ENCODE measurements at regions not wholly inside any gene's neighbourhood (a gene's known extent, or its start where the extent isn't known, plus 50 kb on each side); places are given as distances from the start of the nearest gene placed in this dataset.
A peak's percentile ranks its signal among the peaks of the same experiment; 100 is the strongest.
"Not testable (repeated sequence)": the region's sequence is repeated elsewhere in the genome, so short reads cannot be mapped to it uniquely, and the experiment has no call there.

- ChIA-PET POLR2A (no interaction called here), CTCF (interaction anchor here (0.6 to 1.6 kb wide), 3 partner anchors 8 to 18 kb away, joined by 3 to 4 read pairs (median 3); no protein-coding TSS in a partner anchor)
- peak in 1 of 3 donors; percentile 41 for DNase-seq
- Histone ChIP-seq H3K36me3 (ENCODE audit: control insufficient read depth in 4 of 4, insufficient read depth in 4 of 4, low read length in 3 of 4) (no peaks in the 10 kb centered on the region), H3K9me3 (ENCODE audit: control extremely low read depth in 1 of 5, control insufficient read depth in 4 of 5, insufficient read depth in 2 of 5, low read depth in 1 of 5, low read length in 4 of 5) (no peaks in the 10 kb centered on the region), H3K27me3 (replicated peaks in 2 of 5; ENCODE audit: control insufficient read depth in 4 of 5, insufficient read depth in 5 of 5, low read length in 4 of 5) (no peaks in the 10 kb centered on the region), H3K27ac (ENCODE audit: insufficient read depth in 1 of 2, low read depth in 1 of 2, low read length in 2 of 2, poor library complexity in 1 of 2, severe bottlenecking in 2 of 2) (no peak overlapping the region), H3K4me3 (ENCODE audit: control insufficient read depth in 1 of 7, extremely low read depth in 1 of 7, insufficient read depth in 4 of 7, low read depth in 2 of 7, low read length in 6 of 7) (no peak overlapping the region), H3K4me1 (ENCODE audit: control extremely low read depth in 1 of 4, control insufficient read depth in 4 of 4, insufficient read depth in 4 of 4, low read length in 3 of 4) (peaks cover 6 to 40% (median 24%) of the 10 kb centered on the region in 4 experiments)
- WGBS (ENCODE audit: insufficient coverage): 86% methylated on average over 2 of the region's 4 CpGs
Observed at GRCh38 chr11:86171627-86172026, 72.9 kb upstream of the EED start.

- H3K4me1 ChIP-seq (ENCODE audit: control extremely low read depth in 1 of 4, control insufficient read depth in 4 of 4, insufficient read depth in 4 of 4, low read length in 3 of 4): peaks cover 10 to 29% (median 19%) of the 10 kb centered on the region in 4 experiments
- H3K27me3 ChIP-seq (replicated peaks in 2 of 5; ENCODE audit: control insufficient read depth in 4 of 5, insufficient read depth in 5 of 5, low read length in 4 of 5): no peaks in the 10 kb centered on the region
- DNase-seq: no peak
- POLR2A ChIA-PET: no interaction called here
- CTCF ChIA-PET: interaction anchor here (0.7 to 1.2 kb wide), 3 partner anchors 11 to 125 kb away, joined by 3 read pairs; no protein-coding TSS in a partner anchor
- H3K27ac ChIP-seq (ENCODE audit: insufficient read depth in 1 of 2, low read depth in 1 of 2, low read length in 2 of 2, poor library complexity in 1 of 2, severe bottlenecking in 2 of 2): no peak overlapping the region
- no peaks in the 10 kb centered on the region for H3K36me3 ChIP-seq (ENCODE audit: control insufficient read depth in 4 of 4, insufficient read depth in 4 of 4, low read length in 3 of 4)
- H3K4me3 ChIP-seq (ENCODE audit: control insufficient read depth in 1 of 7, extremely low read depth in 1 of 7, insufficient read depth in 4 of 7, low read depth in 2 of 7, low read length in 6 of 7): no peak overlapping the region
- no peaks in the 10 kb centered on the region for H3K9me3 ChIP-seq (ENCODE audit: control extremely low read depth in 1 of 5, control insufficient read depth in 4 of 5, insufficient read depth in 2 of 5, low read depth in 1 of 5, low read length in 4 of 5)
- 100% methylated on average over 2 of the region's 4 CpGs for WGBS (ENCODE audit: insufficient coverage)
Observed at GRCh38 chr11:86167499-86168164, 76.9 kb upstream of the EED start.

DNA sequence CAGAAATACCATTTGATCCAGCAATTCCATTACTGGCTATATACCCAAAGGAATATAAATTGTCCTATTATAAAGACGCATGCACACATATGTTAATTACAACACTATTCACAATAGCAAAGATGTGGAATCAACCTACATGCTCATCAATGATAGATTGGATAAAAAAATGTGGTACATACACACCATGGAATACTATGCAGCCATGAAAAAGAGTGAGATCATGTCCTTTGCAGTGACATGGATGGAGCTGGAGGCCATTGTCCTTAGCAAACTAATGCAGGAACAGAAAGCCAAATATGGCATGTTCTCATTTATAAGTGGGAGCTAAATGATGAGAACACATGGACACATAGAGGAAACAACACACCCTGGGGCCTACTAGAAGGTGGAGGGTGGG is 78.3 kb upstream of the EED start:
- H3K4me3 ChIP-seq (ENCODE audit: control insufficient read depth in 1 of 7, extremely low read depth in 1 of 7, insufficient read depth in 4 of 7, low read depth in 2 of 7, low read length in 6 of 7); H3K9me3 ChIP-seq (ENCODE audit: control extremely low read depth in 1 of 5, control insufficient read depth in 4 of 5, insufficient read depth in 2 of 5, low read depth in 1 of 5, low read length in 4 of 5); H3K27me3 ChIP-seq (replicated peaks in 2 of 5; ENCODE audit: control insufficient read depth in 4 of 5, insufficient read depth in 5 of 5, low read length in 4 of 5); H3K36me3 ChIP-seq (ENCODE audit: control insufficient read depth in 4 of 4, insufficient read depth in 4 of 4, low read length in 3 of 4); H3K27ac ChIP-seq (ENCODE audit: insufficient read depth in 1 of 2, low read depth in 1 of 2, low read length in 2 of 2, poor library complexity in 1 of 2, severe bottlenecking in 2 of 2); DNase-seq: not testable (repeated sequence)
- ChIA-PET POLR2A (interaction anchor here (1.0 kb wide), 1 partner anchor 99 kb away, joined by 3 read pairs; no protein-coding TSS in a partner anchor), CTCF (interaction anchor here (1.1 to 1.6 kb wide), 3 partner anchors 16 to 124 kb away, joined by 3 to 4 read pairs (median 3); no protein-coding TSS in a partner anchor)
- peaks cover 12 to 32% (median 22%) of the 10 kb centered on the region in 4 experiments for H3K4me1 ChIP-seq (ENCODE audit: control extremely low read depth in 1 of 4, control insufficient read depth in 4 of 4, insufficient read depth in 4 of 4, low read length in 3 of 4)
- no CpG with 5 or more reads among the region's 1 CpG for WGBS (ENCODE audit: insufficient coverage)

- 100% methylated on average over 1 of the region's 2 CpGs for WGBS (ENCODE audit: insufficient coverage)
- H3K27ac ChIP-seq (ENCODE audit: insufficient read depth in 1 of 2, low read depth in 1 of 2, low read length in 2 of 2, poor library complexity in 1 of 2, severe bottlenecking in 2 of 2): no peak overlapping the region
- no peaks in the 10 kb centered on the region for H3K27me3 ChIP-seq (replicated peaks in 2 of 5; ENCODE audit: control insufficient read depth in 4 of 5, insufficient read depth in 5 of 5, low read length in 4 of 5)
- DNase-seq: no peak
- ChIA-PET POLR2A (no interaction called here), CTCF (interaction anchor here (0.9 to 2.2 kb wide), 4 partner anchors 10 to 122 kb away, joined by 3 to 12 read pairs (median 4); no protein-coding TSS in a partner anchor)
- no peak overlapping the region for H3K4me3 ChIP-seq (ENCODE audit: control insufficient read depth in 1 of 7, extremely low read depth in 1 of 7, insufficient read depth in 4 of 7, low read depth in 2 of 7, low read length in 6 of 7)
- no peaks in the 10 kb centered on the region for H3K9me3 ChIP-seq (ENCODE audit: control extremely low read depth in 1 of 5, control insufficient read depth in 4 of 5, insufficient read depth in 2 of 5, low read depth in 1 of 5, low read length in 4 of 5)
- peaks cover 14 to 42% (median 30%) of the 10 kb centered on the region in 4 experiments for H3K4me1 ChIP-seq (ENCODE audit: control extremely low read depth in 1 of 4, control insufficient read depth in 4 of 4, insufficient read depth in 4 of 4, low read length in 3 of 4)
- H3K36me3 ChIP-seq (ENCODE audit: control insufficient read depth in 4 of 4, insufficient read depth in 4 of 4, low read length in 3 of 4): no peaks in the 10 kb centered on the region
Observed at GRCh38 chr11:86164106-86164505, 80.4 kb upstream of the EED start.

DNA sequence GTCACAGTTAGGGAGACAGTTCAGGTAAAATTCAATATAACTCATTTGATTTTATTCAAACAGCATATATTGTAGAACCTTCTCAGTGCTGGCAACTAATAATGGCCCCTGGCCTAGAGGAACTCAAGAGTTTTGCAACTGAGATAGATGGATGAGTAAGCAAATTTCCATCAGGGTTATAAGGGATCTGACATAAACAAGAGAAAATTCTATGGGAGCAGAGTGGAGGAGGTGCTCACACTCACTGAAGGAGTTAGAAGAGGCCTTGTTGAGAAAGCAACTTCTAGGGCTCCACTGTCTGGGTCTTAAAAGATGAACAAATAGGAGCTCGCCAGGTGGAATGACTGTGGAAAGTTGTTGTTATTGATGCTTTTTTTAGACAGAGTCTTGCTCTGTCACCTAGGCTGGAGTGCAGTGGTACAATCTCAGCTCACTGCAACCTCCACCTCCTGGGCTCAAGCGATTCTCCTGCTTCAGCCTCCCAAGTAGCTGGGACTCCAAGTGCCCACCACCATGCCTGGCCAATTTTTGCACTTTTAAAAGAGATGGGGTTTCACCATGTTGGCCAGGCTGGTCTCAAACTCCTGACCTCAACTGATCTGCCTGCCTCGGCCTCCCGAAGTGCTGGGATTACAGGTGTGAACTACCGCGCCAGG is 81.2 kb upstream of the EED start:
- H3K27me3 ChIP-seq (replicated peaks in 2 of 5; ENCODE audit: control insufficient read depth in 4 of 5, insufficient read depth in 5 of 5, low read length in 4 of 5); H3K9me3 ChIP-seq (ENCODE audit: control extremely low read depth in 1 of 5, control insufficient read depth in 4 of 5, insufficient read depth in 2 of 5, low read depth in 1 of 5, low read length in 4 of 5); POLR2A ChIA-PET; H3K4me3 ChIP-seq (ENCODE audit: control insufficient read depth in 1 of 7, extremely low read depth in 1 of 7, insufficient read depth in 4 of 7, low read depth in 2 of 7, low read length in 6 of 7); H3K36me3 ChIP-seq (ENCODE audit: control insufficient read depth in 4 of 4, insufficient read depth in 4 of 4, low read length in 3 of 4); DNase-seq: not testable (repeated sequence)
- CTCF ChIA-PET: interaction anchor here (1.2 to 2.2 kb wide), 3 partner anchors 11 to 122 kb away, joined by 3 to 12 read pairs (median 4); no protein-coding TSS in a partner anchor
- H3K4me1 ChIP-seq (ENCODE audit: control extremely low read depth in 1 of 4, control insufficient read depth in 4 of 4, insufficient read depth in 4 of 4, low read length in 3 of 4): peaks cover 14 to 46% (median 31%) of the 10 kb centered on the region in 4 experiments
- WGBS (ENCODE audit: insufficient coverage): 100% methylated on average over 4 of the region's 6 CpGs
- H3K27ac ChIP-seq (ENCODE audit: insufficient read depth in 1 of 2, low read depth in 1 of 2, low read length in 2 of 2, poor library complexity in 1 of 2, severe bottlenecking in 2 of 2): peak overlapping the region in 1 of 2 experiments; percentile 27

DNA sequence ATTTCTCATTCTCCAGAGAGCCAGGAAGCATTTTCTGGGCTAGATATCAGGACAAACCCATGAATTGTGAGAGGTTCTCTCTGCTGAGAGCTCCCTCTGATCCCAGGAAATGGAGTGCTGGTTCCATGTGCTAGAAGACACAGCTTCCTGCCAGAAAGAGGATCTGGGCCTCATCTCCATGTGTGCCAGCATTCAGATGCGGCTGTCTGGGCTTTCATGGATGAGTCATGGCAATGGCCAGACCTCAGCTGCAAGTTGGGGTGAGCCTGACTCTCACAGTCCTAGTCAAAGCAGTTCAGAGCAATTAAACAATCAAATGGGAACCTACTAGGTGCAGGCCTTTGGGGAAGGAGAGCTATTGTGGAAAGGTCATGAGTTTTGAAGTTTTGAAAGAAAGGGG is 82.3 kb upstream of the EED start:
- WGBS (ENCODE audit: insufficient coverage): 100% methylated on average over 1 of the region's 1 CpG
- Histone ChIP-seq H3K4me3 (ENCODE audit: control insufficient read depth in 1 of 7, extremely low read depth in 1 of 7, insufficient read depth in 4 of 7, low read depth in 2 of 7, low read length in 6 of 7) (no peak overlapping the region), H3K4me1 (ENCODE audit: control extremely low read depth in 1 of 4, control insufficient read depth in 4 of 4, insufficient read depth in 4 of 4, low read length in 3 of 4) (peaks cover 14 to 56% (median 37%) of the 10 kb centered on the region in 4 experiments), H3K9me3 (ENCODE audit: control extremely low read depth in 1 of 5, control insufficient read depth in 4 of 5, insufficient read depth in 2 of 5, low read depth in 1 of 5, low read length in 4 of 5) (no peaks in the 10 kb centered on the region), H3K27me3 (replicated peaks in 2 of 5; ENCODE audit: control insufficient read depth in 4 of 5, insufficient read depth in 5 of 5, low read length in 4 of 5) (no peaks in the 10 kb centered on the region), H3K27ac (ENCODE audit: insufficient read depth in 1 of 2, low read depth in 1 of 2, low read length in 2 of 2, poor library complexity in 1 of 2, severe bottlenecking in 2 of 2) (peak overlapping the region in 1 of 2 experiments; percentile 27), H3K36me3 (ENCODE audit: control insufficient read depth in 4 of 4, insufficient read depth in 4 of 4, low read length in 3 of 4) (no peaks in the 10 kb centered on the region)
- CTCF ChIA-PET: interaction anchor here (0.5 to 2.1 kb wide), 11 partner anchors 9 to 119 kb away, joined by 3 to 10 read pairs (median 5); no protein-coding TSS in a partner anchor
- peak in 2 of 3 donors; percentile 72 to 82 for DNase-seq
- POLR2A ChIA-PET: interaction anchor here (1.3 kb wide), 1 partner anchor 9 kb away, joined by 3 read pairs; no protein-coding TSS in a partner anchor
